Mesenchymal stem cell (in vitro differentiated cells and primary cell): ENCODE measurements at regions not wholly inside any gene's neighbourhood (a gene's known extent, or its start where the extent isn't known, plus 50 kb on each side); places are given as distances from the start of the nearest gene placed in this dataset. TPM values are rescaled to one million over a fixed set of nuclear protein-coding genes. Genes with fewer than 3 reads are reported as not detected.

Experiments used
- DNase-seq: peaks from one replicate; pipeline ENCODE4 v3.0.0-alpha.2; 2013
- H2AFZ ChIP-seq: one replicate; pipeline ENCODE4 v1.6.1; 2013; ENCODE audit warnings: low read depth, mild to moderate bottlenecking, control low read depth, inconsistent platforms, low read length, moderate library complexity
- H2AK5ac ChIP-seq: 2 replicates; pipeline ENCODE4 v1.6.1; 2013; ENCODE audit warnings: low read length, moderate library complexity, mild to moderate bottlenecking, inconsistent platforms; ENCODE audit not compliant: severe bottlenecking
- H2BK120ac ChIP-seq: one replicate; pipeline ENCODE4 v1.6.1; 2013; ENCODE audit warnings: low read depth, mild to moderate bottlenecking, inconsistent platforms, low read length, moderate library complexity
- H2BK12ac ChIP-seq, 2 experiments: one replicate each; pipeline ENCODE4 v1.6.1; 2013; ENCODE audit warnings: inconsistent platforms in 2 of 2, low read length in 2 of 2, mild to moderate bottlenecking in 2 of 2, moderate library complexity in 2 of 2, control low read depth in 1 of 2
- H2BK15ac ChIP-seq: one replicate; pipeline ENCODE4 v1.6.1; 2013; ENCODE audit warnings: mild to moderate bottlenecking, low read depth, inconsistent platforms; ENCODE audit not compliant: poor library complexity, severe bottlenecking
- H2BK5ac ChIP-seq: 2 replicates; pipeline ENCODE4 v1.6.1; 2013; ENCODE audit warnings: low read depth, mild to moderate bottlenecking, low read length, control low read depth, inconsistent platforms; ENCODE audit not compliant: poor library complexity, severe bottlenecking
- H3K14ac ChIP-seq, 2 experiments: one replicate each; pipeline ENCODE4 v1.6.1; 2013; ENCODE audit warnings: inconsistent platforms in 2 of 2, low read length in 2 of 2, control low read depth in 1 of 2, mild to moderate bottlenecking in 1 of 2, moderate library complexity in 1 of 2
- H3K18ac ChIP-seq, 2 experiments: one replicate each; pipeline ENCODE4 v1.6.1; 2013; ENCODE audit warnings: inconsistent platforms in 2 of 2, low read length in 2 of 2, control low read depth in 1 of 2, low read depth in 1 of 2, mild to moderate bottlenecking in 1 of 2
- H3K23ac ChIP-seq, 2 experiments: one replicate each; pipeline ENCODE4 v1.6.1; 2013; ENCODE audit warnings: inconsistent platforms in 2 of 2, low read length in 2 of 2, mild to moderate bottlenecking in 2 of 2, moderate library complexity in 2 of 2, control low read depth in 1 of 2
- H3K27ac ChIP-seq: 2 replicates; pipeline ENCODE4 v1.5.1; 2013; ENCODE audit warnings: mild to moderate bottlenecking, moderate library complexity, low read length, control low read depth, inconsistent platforms; ENCODE audit not compliant: poor library complexity, severe bottlenecking
- H3K27me3 ChIP-seq, 2 experiments: 2 replicates each; pipeline versions ENCODE4 v1.6.1 to v1.7.0; 2013; ENCODE audit warnings: low read length in 2 of 2, mild to moderate bottlenecking in 2 of 2, moderate library complexity in 2 of 2, control low read depth in 1 of 2, inconsistent platforms in 1 of 2; ENCODE audit not compliant: control insufficient read depth in 1 of 2, insufficient read depth in 1 of 2
- H3K36me3 ChIP-seq, 2 experiments: 2 replicates each; pipeline versions ENCODE4 v1.6.1 to v1.7.0; 2013; ENCODE audit warnings: low read length in 2 of 2, control low read depth in 1 of 2, inconsistent platforms in 1 of 2, low read depth in 1 of 2, mild to moderate bottlenecking in 1 of 2; ENCODE audit not compliant: insufficient read depth in 2 of 2, control insufficient read depth in 1 of 2
- H3K4ac ChIP-seq, 2 experiments: one replicate each; pipeline ENCODE4 v1.6.1; 2013; ENCODE audit warnings: inconsistent platforms in 2 of 2, low read length in 2 of 2, mild to moderate bottlenecking in 2 of 2, moderate library complexity in 2 of 2, control low read depth in 1 of 2, low read depth in 1 of 2
- H3K4me1 ChIP-seq: 2 replicates; pipeline ENCODE4 v1.6.1; 2013; ENCODE audit warnings: low read depth, low read length, control low read depth; ENCODE audit not compliant: control insufficient read depth, insufficient read depth
- H3K4me2 ChIP-seq: 2 replicates; pipeline ENCODE4 v1.6.1; 2013; ENCODE audit warnings: low read length, mild to moderate bottlenecking, inconsistent platforms; ENCODE audit not compliant: poor library complexity, severe bottlenecking
- H3K4me3 ChIP-seq, 2 experiments: 2 replicates each; pipeline versions ENCODE4 v1.5.1 to v1.7.0; 2013; ENCODE audit warnings: low read length in 2 of 2, mild to moderate bottlenecking in 2 of 2, control low read depth in 1 of 2, low read depth in 1 of 2; ENCODE audit not compliant: insufficient read depth in 1 of 2
- H3K79me1 ChIP-seq: replicated peaks from 2 replicates; pipeline ENCODE4 v1.6.1; 2013; ENCODE audit warnings: mild to moderate bottlenecking, control low read depth, low read length, inconsistent platforms; ENCODE audit not compliant: poor library complexity, severe bottlenecking
- H3K9ac ChIP-seq: 2 replicates; pipeline ENCODE4 v1.7.0; 2013; ENCODE audit warnings: mild to moderate bottlenecking, low read length, moderate library complexity
- H3K9me3 ChIP-seq: 2 replicates; pipeline ENCODE4 v1.7.0; 2013; ENCODE audit warnings: mild to moderate bottlenecking, low read length; ENCODE audit not compliant: control insufficient read depth
- H4K8ac ChIP-seq: one replicate; pipeline ENCODE4 v1.6.1; 2013; ENCODE audit warnings: inconsistent platforms, mild to moderate bottlenecking, low read length, moderate library complexity
- H4K91ac ChIP-seq: one replicate; pipeline ENCODE4 v1.6.1; 2013; ENCODE audit warnings: mild to moderate bottlenecking, low read length, inconsistent platforms
- WGBS: methylation state at CpG from one replicate; pipeline ENCODE4 v1.1.7; 2013; ENCODE audit warnings: mixed read lengths; 5-methylcytosine and 5-hydroxymethylcytosine counted together
- small RNA-seq: library from polyadenylated mRNA; stranded (forward); fragments of <200 nt; extraction: miRNeasy Mini kit (QIAGEN cat#:217004); gene quantifications from one replicate; pipeline ENCODE3, GENCODE V24; 2013; ENCODE audit warnings: low read depth

- Histone ChIP-seq H3K14ac (no peak overlapping the region), H3K23ac (no peak overlapping the region), H3K4ac (no peak overlapping the region), H3K4me2 (no peak overlapping the region), H2BK15ac (no peak overlapping the region), H3K79me1 (no peaks in the 10 kb centered on the region), H2AFZ (no peak overlapping the region), H2AK5ac (no peak overlapping the region), H3K9me3 (peaks cover 29% of the 10 kb centered on the region), H3K9ac (no peak overlapping the region), H4K91ac (peak overlapping the region; percentile 21), H3K4me3 (no peak overlapping the region), H2BK5ac (no peak overlapping the region), H3K36me3 (no peaks in the 10 kb centered on the region), H3K27me3 (no peaks in the 10 kb centered on the region), H3K27ac (no peak overlapping the region), H2BK12ac (no peak overlapping the region), H4K8ac (no peak overlapping the region), H3K4me1 (no peaks in the 10 kb centered on the region), H3K18ac (no peak overlapping the region), H2BK120ac (no peak overlapping the region)
- WGBS, result 70% methylated on average over 8 of the region's 8 CpGs
- no peak for DNase-seq
These were observed 2452.5 kb downstream of the TP53TG3F start for GRCh38 chr16:35911899-35912298.

GRCh38 chr16:35931722-35932121, 2472.3 kb downstream of the TP53TG3F start:
- Histone ChIP-seq H2AFZ (no peak overlapping the region), H2BK15ac (no peak overlapping the region), H2BK120ac (no peak overlapping the region), H3K27me3 (no peaks in the 10 kb centered on the region), H3K18ac (no peak overlapping the region), H3K79me1 (no peaks in the 10 kb centered on the region), H3K14ac (no peak overlapping the region), H3K9ac (no peak overlapping the region), H3K23ac (no peak overlapping the region), H3K36me3 (no peaks in the 10 kb centered on the region), H3K4me1 (no peaks in the 10 kb centered on the region), H3K4ac (no peak overlapping the region), H3K4me2 (no peak overlapping the region), H3K9me3 (peaks cover 83% of the 10 kb centered on the region), H4K91ac (no peak overlapping the region), H3K27ac (no peak overlapping the region), H2BK12ac (no peak overlapping the region), H3K4me3 (no peak overlapping the region), H4K8ac (no peak overlapping the region), H2BK5ac (no peak overlapping the region), H2AK5ac (no peak overlapping the region)
- WGBS, result 65% methylated on average over 3 of the region's 3 CpGs
- DNase-seq, result no peak

Small RNA genes in the stretch of these regions (small RNA-seq; reads per million reads assigned to genes)
- gene AC106785.1, result not detected
- not detected for gene RNA5SP406
- gene RNA5SP407, result not detected
- gene RNA5SP408, result not detected
- gene RNA5SP409, result not detected
- gene RNA5SP410, result not detected
- not detected for gene RNA5SP411
- not detected for gene RNA5SP412
- gene RNA5SP413, result not detected
- not detected for gene RNA5SP414
- not detected for gene RNA5SP415
- gene RNA5SP416, result not detected
- gene RNA5SP417, result not detected
- gene RNA5SP418, result not detected
- not detected for gene RNA5SP419
- not detected for gene RNA5SP420
- not detected for gene RNA5SP421
- gene RNA5SP422, result not detected
- not detected for gene RNA5SP423
